ENCODE measurements at regions not wholly inside any gene's neighbourhood (a gene's known extent, or its start where the extent isn't known, plus 50 kb on each side); places are given as distances from the start of the nearest gene placed in this dataset.
"Not testable (repeated sequence)": the region's sequence is repeated elsewhere in the genome, so short reads cannot be mapped to it uniquely, and the experiment has no call there.

DNA sequence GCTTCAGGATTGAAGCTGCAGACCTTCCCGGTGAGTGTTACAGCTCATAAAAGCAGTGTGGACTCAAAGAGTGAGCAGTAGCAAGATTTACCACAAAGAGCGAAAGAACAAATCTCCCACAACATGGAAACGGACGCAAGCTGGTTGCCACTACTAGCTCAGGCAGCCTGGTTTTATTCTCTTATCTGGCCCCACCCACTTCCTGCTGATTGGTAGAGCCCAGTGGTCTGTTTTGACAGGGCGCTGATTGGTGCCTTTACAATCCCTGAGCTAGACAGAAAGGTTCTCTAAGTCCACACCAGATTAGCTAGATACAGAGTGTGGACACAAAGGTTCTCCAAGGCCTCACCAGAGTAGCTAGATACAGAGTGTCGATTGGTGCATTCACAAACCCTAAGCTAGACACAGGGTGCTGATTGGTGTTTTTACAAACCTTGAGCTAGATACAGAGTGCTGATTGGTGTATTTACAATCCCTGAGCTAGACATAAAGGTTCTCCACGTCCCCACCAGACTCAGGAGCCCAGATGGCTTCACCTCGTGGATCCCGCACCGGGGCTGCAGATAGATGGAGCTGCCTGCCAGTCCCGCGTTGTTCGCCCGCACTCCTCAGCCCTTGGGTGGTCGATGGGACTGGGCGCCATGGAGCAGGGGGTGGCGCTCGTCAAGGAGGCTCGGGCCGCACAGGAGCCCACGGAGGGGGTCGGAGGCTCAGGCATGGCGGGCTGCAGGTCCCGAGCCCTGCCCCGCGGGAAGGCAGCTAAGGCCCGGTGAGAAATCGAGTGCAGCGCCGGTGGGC, 111.7 kb downstream of the NAB1 start:
- not testable (repeated sequence) for TF ChIP-seq EZH2 (IDR thresholded peaks at IDR 0.05; ENCODE audit: low read length, unreplicated experiment)
- TF ChIP-seq, protein P1, sequence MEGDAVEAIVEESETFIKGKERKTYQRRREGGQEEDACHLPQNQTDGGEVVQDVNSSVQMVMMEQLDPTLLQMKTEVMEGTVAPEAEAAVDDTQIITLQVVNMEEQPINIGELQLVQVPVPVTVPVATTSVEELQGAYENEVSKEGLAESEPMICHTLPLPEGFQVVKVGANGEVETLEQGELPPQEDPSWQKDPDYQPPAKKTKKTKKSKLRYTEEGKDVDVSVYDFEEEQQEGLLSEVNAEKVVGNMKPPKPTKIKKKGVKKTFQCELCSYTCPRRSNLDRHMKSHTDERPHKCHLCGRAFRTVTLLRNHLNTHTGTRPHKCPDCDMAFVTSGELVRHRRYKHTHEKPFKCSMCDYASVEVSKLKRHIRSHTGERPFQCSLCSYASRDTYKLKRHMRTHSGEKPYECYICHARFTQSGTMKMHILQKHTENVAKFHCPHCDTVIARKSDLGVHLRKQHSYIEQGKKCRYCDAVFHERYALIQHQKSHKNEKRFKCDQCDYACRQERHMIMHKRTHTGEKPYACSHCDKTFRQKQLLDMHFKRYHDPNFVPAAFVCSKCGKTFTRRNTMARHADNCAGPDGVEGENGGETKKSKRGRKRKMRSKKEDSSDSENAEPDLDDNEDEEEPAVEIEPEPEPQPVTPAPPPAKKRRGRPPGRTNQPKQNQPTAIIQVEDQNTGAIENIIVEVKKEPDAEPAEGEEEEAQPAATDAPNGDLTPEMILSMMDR (conservative IDR thresholded peaks at IDR 0.05; ENCODE audit: low read depth, low read length), result not testable (repeated sequence)
